Panc1 (cell line): ENCODE measurements at regions not wholly inside any gene's neighbourhood (a gene's known extent, or its start where the extent isn't known, plus 50 kb on each side); places are given as distances from the start of the nearest gene placed in this dataset.

Experiments
- ATAC-seq: fragments of 200-7000 bp; cut with Tn5 transposase; 2 replicates; pipeline ENCODE4 v1.9.1; 2020; ENCODE audit warnings: mild to moderate bottlenecking, moderate library complexity
- BruUV-seq: library from RNA; stranded (reverse); fragments of 400-500 nt; replicated peaks from 2 replicates; lab custom pipeline; 2021; lab: Mats Ljungman, UMichigan
- CTCF ChIA-PET: fragments of 300-600 bp; sonication (Branson Sonifier 250); formaldehyde crosslinking; loops from one replicate; lab custom pipeline; 2022; ENCODE audit warnings: antibody characterized with exemption; lab: Charles Lee
- POLR2A ChIA-PET: fragments of 300-600 bp; sonication (Branson Sonifier 250); formaldehyde crosslinking; loops from one replicate; lab custom pipeline; 2022; ENCODE audit warnings: antibody characterized with exemption; lab: Charles Lee
- DNase-seq: peaks from one replicate; pipeline ENCODE4 v3.0.0-alpha.2; 2010; ENCODE audit warnings: low read depth, low spot score
- H3K27ac ChIP-seq: 2 replicates; pipeline ENCODE4 v1.5.1; 2011; ENCODE audit warnings: mild to moderate bottlenecking, low read length, inconsistent platforms
- H3K27me3 ChIP-seq: fragments of 200-500 bp; sonication (Bioruptor generic); 2 replicates; pipeline ENCODE4 v1.6.0; 2014; ENCODE audit warnings: low read length, inconsistent platforms; ENCODE audit not compliant: control insufficient read depth, insufficient read depth
- H3K36me3 ChIP-seq: fragments of 200-500 bp; sonication (Bioruptor generic); 2 replicates; pipeline ENCODE4 v1.5.1; 2014; ENCODE audit warnings: inconsistent platforms, mild to moderate bottlenecking, low read length, moderate library complexity; ENCODE audit not compliant: control insufficient read depth, insufficient read depth
- H3K4me1 ChIP-seq: 2 replicates; pipeline ENCODE4 v1.5.1; 2011; ENCODE audit warnings: inconsistent platforms, mild to moderate bottlenecking, low read length, moderate library complexity; ENCODE audit not compliant: control insufficient read depth, insufficient read depth
- H3K4me3 ChIP-seq, 2 experiments: 2 replicates each; pipeline ENCODE4 v1.5.1; 2011 to 2012; ENCODE audit warnings: low read depth in 2 of 2, low read length in 2 of 2, mild to moderate bottlenecking in 2 of 2, inconsistent platforms in 1 of 2, moderate library complexity in 1 of 2
- H3K9me3 ChIP-seq: fragments of 200-500 bp; sonication (Bioruptor generic); 2 replicates; pipeline ENCODE4 v1.5.1; 2014; ENCODE audit warnings: low read depth, mild to moderate bottlenecking, inconsistent platforms, low read length, moderate library complexity; ENCODE audit not compliant: control insufficient read depth, insufficient read depth
- CTCF ChIP-seq: fragments of 450-650 bp; IDR thresholded peaks from 2 replicates; pipeline ENCODE4 v1.5.1; 2017; ENCODE audit warnings: mild to moderate bottlenecking
- POLR2AphosphoS5 ChIP-seq: IDR thresholded peaks from 2 replicates; pipeline ENCODE4 v1.6.1; 2012; ENCODE audit warnings: mild to moderate bottlenecking, low read depth, low read length, moderate library complexity
- REST ChIP-seq, 2 experiments: IDR thresholded peaks; 2 replicates each; pipeline ENCODE4 v1.6.1; 2011 to 2012; ENCODE audit warnings: low read depth in 2 of 2, control low read depth in 1 of 2, low read length in 1 of 2, mild to moderate bottlenecking in 1 of 2, moderate library complexity in 1 of 2; ENCODE audit not compliant: insufficient read depth in 1 of 2
- SIN3A ChIP-seq: IDR thresholded peaks from 2 replicates; pipeline ENCODE4 v1.6.1; 2012; ENCODE audit warnings: low read depth, mild to moderate bottlenecking, low read length, moderate library complexity, borderline replicate concordance; ENCODE audit not compliant: insufficient read depth
- TCF7L2 ChIP-seq: IDR thresholded peaks from 2 replicates; pipeline ENCODE4 v1.6.1; 2011; ENCODE audit warnings: mild to moderate bottlenecking, low read depth, low read length, inconsistent platforms
- in situ Hi-C: cut with HindIII; loops from 2 replicates; pipeline ENCODE4 v1.10.0; 2016; ENCODE audit warnings: low sequenced_read_pairs, low pct_unique_long_range_greater_than_20kb
- intact Hi-C: fragments of 100-400 bp; cut with micrococcal nuclease; formaldehyde crosslinking; loops from one replicate; pipeline ENCODE4 v1.10.0; 2022; ENCODE audit not compliant: unreplicated experiment

DNA sequence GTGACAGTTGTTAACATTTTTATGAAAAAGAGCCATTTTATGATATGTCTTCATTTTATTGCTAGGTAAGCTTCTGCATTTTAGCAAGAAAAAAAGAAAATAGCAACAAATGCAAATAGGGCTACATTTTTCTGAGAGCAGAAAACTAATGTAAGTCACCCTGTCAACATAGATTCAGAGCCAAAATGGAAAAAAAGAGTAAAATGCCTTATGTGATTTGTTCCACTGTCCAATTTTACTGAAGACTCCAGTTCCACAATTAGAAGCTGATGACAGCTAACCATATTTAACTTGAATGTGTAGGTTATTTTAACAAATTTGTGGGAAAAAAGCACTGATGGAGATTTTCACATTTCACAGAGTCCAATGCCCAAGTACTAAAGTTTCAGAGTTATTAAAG, 772.3 kb downstream of the FAT4 start:
- Histone ChIP-seq H3K9me3 (no peaks in the 10 kb centered on the region), H3K36me3 (no peaks in the 10 kb centered on the region), H3K27ac (no peak overlapping the region), H3K4me3 (no peak overlapping the region), H3K4me1 (no peaks in the 10 kb centered on the region), H3K27me3 (no peaks in the 10 kb centered on the region)
- ATAC-seq: no peak
- intact Hi-C loops (no loop called here), in situ Hi-C loops (no loop called here)
- TF ChIP-seq CTCF (no peak), REST (IDR thresholded peaks at IDR 0.05; ENCODE audit: insufficient read depth in 1 of 2, low read depth in 2 of 2, low read length in 1 of 2) (no peak), TCF7L2 (no peak), SIN3A (no peak), POLR2AphosphoS5 (no peak)
- ChIA-PET CTCF (no interaction called here), POLR2A (no interaction called here)
- no peak for DNase-seq
- no TSS peak for BruUV-seq

- TF ChIP-seq CTCF: no peak
- TF ChIP-seq SIN3A: no peak
- no peak for TF ChIP-seq REST (IDR thresholded peaks at IDR 0.05; ENCODE audit: insufficient read depth in 1 of 2, low read depth in 2 of 2, low read length in 1 of 2)
- no peak for TF ChIP-seq TCF7L2
- no peak for TF ChIP-seq POLR2AphosphoS5
- DNase-seq (no peak), ATAC-seq (no peak)
- Histone ChIP-seq H3K4me3 (no peak overlapping the region), H3K9me3 (no peaks in the 10 kb centered on the region), H3K27ac (no peak overlapping the region), H3K27me3 (no peaks in the 10 kb centered on the region), H3K36me3 (no peaks in the 10 kb centered on the region; the same call in 1 of the 2 replicates), H3K4me1 (no peaks in the 10 kb centered on the region)
- in situ Hi-C loops (no loop called here), intact Hi-C loops (no loop called here)
- no TSS peak for BruUV-seq
- ChIA-PET POLR2A (no interaction called here), CTCF (no interaction called here)
Measured at GRCh38 chr4:126097155-126097799, 782.5 kb downstream of the FAT4 start.
